Calu3 (cell line): ENCODE measurements at regions not wholly inside any gene's neighbourhood (a gene's known extent, or its start where the extent isn't known, plus 50 kb on each side); places are given as distances from the start of the nearest gene placed in this dataset.
A peak's percentile ranks its signal among the peaks of the same experiment; 100 is the strongest.

Source experiments
- BruUV-seq: library from RNA; stranded (reverse); fragments of 400-500 nt; replicated peaks from 2 replicates; lab custom pipeline; 2021; lab: Mats Ljungman, UMichigan
- CTCF ChIA-PET: fragments of 300-600 bp; sonication (Branson Sonifier 250); formaldehyde crosslinking; loops from one replicate; lab custom pipeline; 2022; ENCODE audit warnings: antibody characterized with exemption; lab: Charles Lee
- DNase-seq: peaks from one replicate; pipeline ENCODE4 v3.0.0; 2022
- H3K27ac Mint-ChIP-seq: one replicate; pipeline ENCODE4 v1.8.0; 2022; ENCODE audit warnings: mixed read lengths; ENCODE audit not compliant: unreplicated experiment
- H3K27me3 Mint-ChIP-seq: one replicate; pipeline ENCODE4 v1.8.0; 2022; ENCODE audit warnings: mixed read lengths; ENCODE audit not compliant: unreplicated experiment
- H3K36me3 Mint-ChIP-seq: one replicate; pipeline ENCODE4 v1.8.0; 2022; ENCODE audit warnings: mild to moderate bottlenecking, moderate library complexity, mixed read lengths; ENCODE audit not compliant: insufficient read depth, unreplicated experiment
- H3K4me1 Mint-ChIP-seq: one replicate; pipeline ENCODE4 v1.8.0; 2022; ENCODE audit warnings: mild to moderate bottlenecking, low read depth, mixed read lengths; ENCODE audit not compliant: unreplicated experiment
- H3K4me3 Mint-ChIP-seq: one replicate; pipeline ENCODE4 v1.8.0; 2022; ENCODE audit warnings: mild to moderate bottlenecking, low read depth, moderate library complexity, mixed read lengths; ENCODE audit not compliant: unreplicated experiment
- H3K9me3 Mint-ChIP-seq: one replicate; pipeline ENCODE4 v1.8.0; 2022; ENCODE audit warnings: low read depth, mixed read lengths; ENCODE audit not compliant: unreplicated experiment
- CTCF ChIP-seq: fragments of 200-600 bp; IDR thresholded peaks from one replicate; pipeline ENCODE4 v1.8.0; 2022; ENCODE audit warnings: antibody characterized with exemption; ENCODE audit not compliant: unreplicated experiment
- intact Hi-C: fragments of 100-400 bp; cut with micrococcal nuclease; formaldehyde crosslinking; loops from one replicate; pipeline ENCODE4 v1.10.0; 2022; ENCODE audit not compliant: unreplicated experiment

GRCh38 chr2:8006181-8006580 lies 675.7 kb upstream of the ID2 start:
- no peak for DNase-seq
- H3K27me3 Mint-ChIP-seq, result no peaks in the 10 kb centered on the region
- no peak for TF ChIP-seq CTCF
- peaks cover 36% of the 10 kb centered on the region for H3K4me1 Mint-ChIP-seq
- H3K27ac Mint-ChIP-seq, result no peak overlapping the region
- no peak overlapping the region for H3K4me3 Mint-ChIP-seq
- H3K9me3 Mint-ChIP-seq, result peaks cover 3% of the 10 kb centered on the region
- CTCF ChIA-PET, result no interaction called here
- H3K36me3 Mint-ChIP-seq, result peaks cover 5% of the 10 kb centered on the region
- BruUV-seq, result no TSS peak
- intact Hi-C loops, result no loop called here

DNA sequence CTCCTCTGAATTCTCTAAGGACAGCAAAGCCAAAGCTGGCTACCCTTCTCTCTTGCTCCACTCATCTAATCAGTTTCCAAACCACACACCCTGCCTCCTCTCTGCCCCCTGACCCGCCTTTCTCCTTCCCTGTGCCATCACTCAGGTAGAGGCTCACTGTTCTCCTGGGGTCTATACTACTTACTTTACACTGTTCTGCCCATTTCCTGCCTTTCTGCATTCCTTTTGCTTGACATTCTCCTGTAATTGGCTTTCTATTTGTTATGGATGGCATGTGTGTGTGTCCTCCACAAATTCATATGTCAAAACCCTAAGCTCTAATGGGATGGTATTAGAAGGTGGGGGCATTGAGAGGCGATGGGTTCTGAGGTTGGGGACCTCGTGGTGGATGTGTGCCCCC lies 675.2 kb upstream of the ID2 start:
- intact Hi-C loops, result no loop called here
- H3K4me3 Mint-ChIP-seq, result no peak overlapping the region
- peaks cover 3% of the 10 kb centered on the region for H3K9me3 Mint-ChIP-seq
- H3K36me3 Mint-ChIP-seq, result peaks cover 5% of the 10 kb centered on the region
- TF ChIP-seq CTCF, result no peak
- no TSS peak for BruUV-seq
- no peaks in the 10 kb centered on the region for H3K27me3 Mint-ChIP-seq
- CTCF ChIA-PET, result interaction anchor here (0.9 kb wide), 1 partner anchor 10 kb away, joined by 3 read pairs; no protein-coding TSS in a partner anchor
- peak; percentile 14 for DNase-seq
- peaks cover 36% of the 10 kb centered on the region for H3K4me1 Mint-ChIP-seq
- H3K27ac Mint-ChIP-seq, result no peak overlapping the region

DNA sequence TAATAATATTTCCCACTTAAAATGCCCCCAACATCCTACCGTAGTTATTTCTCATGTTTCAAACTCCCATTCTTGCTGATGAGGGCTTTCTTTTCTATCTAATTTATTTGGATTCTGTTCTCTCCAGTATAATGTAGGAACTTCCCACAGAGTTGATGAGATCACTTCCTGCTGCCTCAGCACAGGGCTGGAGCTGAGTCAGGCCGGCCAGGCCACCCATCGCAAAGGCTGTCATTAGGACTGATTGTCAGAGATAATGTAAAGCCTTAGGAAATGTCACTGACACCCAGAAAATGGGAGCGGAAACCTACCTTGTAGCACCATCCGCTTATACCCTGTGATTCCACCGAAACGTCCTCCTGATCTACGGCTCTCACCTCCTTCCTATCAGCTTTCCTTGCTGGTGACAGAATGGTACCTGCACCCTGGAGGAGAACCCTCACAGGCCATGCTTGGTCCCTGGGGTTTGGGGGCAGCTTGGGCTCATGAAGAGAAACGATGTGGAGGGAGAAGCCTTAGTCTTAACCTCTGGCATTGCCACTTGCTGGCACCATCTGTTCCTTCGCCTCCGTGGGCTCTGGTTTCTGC lies 672.8 kb upstream of the ID2 start:
- Mint-ChIP-seq H3K4me1 (peaks cover 30% of the 10 kb centered on the region), H3K27ac (no peak overlapping the region), H3K27me3 (no peaks in the 10 kb centered on the region), H3K36me3 (peaks cover 7% of the 10 kb centered on the region), H3K4me3 (no peak overlapping the region), H3K9me3 (peaks cover 3% of the 10 kb centered on the region)
- no peak for TF ChIP-seq CTCF
- no peak for DNase-seq
- intact Hi-C loops, result no loop called here
- no TSS peak for BruUV-seq
- CTCF ChIA-PET, result interaction anchor here (0.7 kb wide), 1 partner anchor 59 kb away, joined by 3 read pairs; no protein-coding TSS in a partner anchor

- intact Hi-C loops, result no loop called here
- H3K36me3 Mint-ChIP-seq, result peaks cover 3% of the 10 kb centered on the region
- CTCF ChIA-PET, result interaction anchor here (0.8 kb wide), 1 partner anchor 9 kb away, joined by 3 read pairs; no protein-coding TSS in a partner anchor
- DNase-seq, result no peak
- no peaks in the 10 kb centered on the region for H3K27me3 Mint-ChIP-seq
- no TSS peak for BruUV-seq
- H3K9me3 Mint-ChIP-seq, result peaks cover 2% of the 10 kb centered on the region
- no peaks in the 10 kb centered on the region for H3K4me1 Mint-ChIP-seq
- TF ChIP-seq CTCF, result no peak
- H3K27ac Mint-ChIP-seq, result no peak overlapping the region
- no peak overlapping the region for H3K4me3 Mint-ChIP-seq
Measured at GRCh38 chr2:8015848-8016600, 665.8 kb upstream of the ID2 start.
